CD14-positive monocyte (primary cell): ENCODE measurements at regions not wholly inside any gene's neighbourhood (a gene's known extent, or its start where the extent isn't known, plus 50 kb on each side); places are given as distances from the start of the nearest gene placed in this dataset.

Experiments
- DNase-seq, 3 donors: peaks; one replicate each; pipeline ENCODE4 v3.0.0-alpha.2; 2011 to 2022
- H2AFZ ChIP-seq: 2 replicates; pipeline ENCODE4 v1.6.0; 2012; ENCODE audit warnings: mild to moderate bottlenecking, low read depth, low read length, inconsistent platforms; ENCODE audit not compliant: insufficient read depth, poor library complexity, severe bottlenecking
- H3K27ac ChIP-seq, 2 donors: 1 replicate in 1 of 2; 2 replicates in 1 of 2; pipeline ENCODE4 v1.5.1; 2012 to 2013; ENCODE audit warnings: low read length in 2 of 2, control low read depth in 1 of 2, inconsistent platforms in 1 of 2, low read depth in 1 of 2, mild to moderate bottlenecking in 1 of 2
- H3K27me3 ChIP-seq, 2 donors: one replicate each; pipeline versions ENCODE4 v1.6.0 to v1.6.1; 2011 to 2013; ENCODE audit warnings: low read length in 2 of 2; ENCODE audit not compliant: control insufficient read depth in 2 of 2, insufficient read depth in 2 of 2
- H3K36me3 ChIP-seq, 2 donors: replicated peaks in 1 of 2; 1 replicate in 1 of 2; 2 replicates in 1 of 2; pipeline versions ENCODE4 v1.5.1 to v1.6.1; 2012 to 2013; ENCODE audit warnings: low read length in 2 of 2, control low read depth in 1 of 2, inconsistent platforms in 1 of 2, mild to moderate bottlenecking in 1 of 2; ENCODE audit not compliant: insufficient read depth in 2 of 2, control insufficient read depth in 1 of 2
- H3K4me1 ChIP-seq, 2 donors: 1 replicate in 1 of 2; 2 replicates in 1 of 2; pipeline versions ENCODE4 v1.5.1 to v1.6.1; 2012 to 2013; ENCODE audit warnings: low read length in 2 of 2, control low read depth in 1 of 2, inconsistent platforms in 1 of 2, mild to moderate bottlenecking in 1 of 2, moderate library complexity in 1 of 2; ENCODE audit not compliant: insufficient read depth in 2 of 2, control insufficient read depth in 1 of 2
- H3K4me2 ChIP-seq: replicated peaks from 2 replicates; pipeline ENCODE3; 2012; ENCODE audit warnings: low read length, moderate library complexity, mild to moderate bottlenecking; ENCODE audit not compliant: poor library complexity, severe bottlenecking; ENCODE audit errors: extremely low read depth
- H3K4me3 ChIP-seq, 3 experiments: fragments of 200-600 bp in 1 of 3; sonication (generic) in 1 of 3; replicated peaks in 1 of 3; 1 replicate in 2 of 3; 2 replicates in 1 of 3; pipeline ENCODE4 v1.5.1; 2011 to 2013; ENCODE audit warnings: low read length in 3 of 3, mild to moderate bottlenecking in 3 of 3, control low read depth in 2 of 3, low read depth in 2 of 3, inconsistent platforms in 1 of 3, moderate library complexity in 1 of 3
- H3K79me2 ChIP-seq: 2 replicates; pipeline ENCODE4 v1.6.0; 2012; ENCODE audit warnings: mild to moderate bottlenecking, control low read depth, inconsistent platforms, low read length, moderate library complexity; ENCODE audit not compliant: insufficient read depth
- H3K9ac ChIP-seq: 2 replicates; pipeline ENCODE4 v1.6.0; 2017; ENCODE audit warnings: low read length, mild to moderate bottlenecking; ENCODE audit not compliant: insufficient read depth, poor library complexity, severe bottlenecking
- H3K9me3 ChIP-seq, 2 donors: replicated peaks in 1 of 2; 1 replicate in 1 of 2; 2 replicates in 1 of 2; pipeline versions ENCODE4 v1.5.1 to v1.6.1; 2012 to 2013; ENCODE audit warnings: low read length in 2 of 2, control low read depth in 1 of 2; ENCODE audit not compliant: control insufficient read depth in 1 of 2, insufficient read depth in 1 of 2
- H4K20me1 ChIP-seq: 2 replicates; pipeline ENCODE4 v1.6.0; 2012; ENCODE audit warnings: mild to moderate bottlenecking, low read length, control low read depth, moderate library complexity; ENCODE audit not compliant: insufficient read depth
- H3K27ac Mint-ChIP-seq, 7 donors: one replicate each; pipeline ENCODE4 v1.8.0; 2020; ENCODE audit warnings: mild to moderate bottlenecking in 7 of 7, mixed read lengths in 7 of 7, moderate library complexity in 6 of 7, inconsistent platforms in 2 of 7
- H3K27me3 Mint-ChIP-seq, 3 donors: one replicate each; pipeline ENCODE4 v1.8.0; 2021 to 2022; ENCODE audit warnings: low read depth in 3 of 3, mild to moderate bottlenecking in 3 of 3, mixed read lengths in 3 of 3, moderate library complexity in 3 of 3, inconsistent platforms in 1 of 3
- H3K36me3 Mint-ChIP-seq, 2 donors: one replicate each; pipeline ENCODE4 v1.8.0; 2020; ENCODE audit warnings: mixed read lengths in 2 of 2, inconsistent platforms in 1 of 2, mild to moderate bottlenecking in 1 of 2
- H3K4me1 Mint-ChIP-seq: one replicate; pipeline ENCODE4 v1.8.0; 2020; ENCODE audit warnings: mild to moderate bottlenecking, mixed read lengths
- H3K4me3 Mint-ChIP-seq, 2 donors: one replicate each; pipeline ENCODE4 v1.8.0; 2020; ENCODE audit warnings: mild to moderate bottlenecking in 2 of 2, mixed read lengths in 2 of 2, moderate library complexity in 1 of 2
- H3K9me3 Mint-ChIP-seq, 7 donors: one replicate each; pipeline ENCODE4 v1.8.0; 2020 to 2022; ENCODE audit warnings: mixed read lengths in 7 of 7, mild to moderate bottlenecking in 6 of 7, moderate library complexity in 6 of 7, inconsistent platforms in 2 of 7
- WGBS: methylation state at CpG from one replicate; pipeline ENCODE4 v1.1.5; 2013; ENCODE audit warnings: missing lambda C conversion rate; ENCODE audit not compliant: insufficient coverage; 5-methylcytosine and 5-hydroxymethylcytosine counted together
- intact Hi-C, 2 donors: fragments of 100-400 bp; cut with micrococcal nuclease; formaldehyde crosslinking; loops; one replicate each; pipeline versions ENCODE4 v1.15.0 to v1.15.1; 2023
- TF ChIP-seq, protein P1 (sequence below): fragments of 200-600 bp; IDR thresholded peaks from one replicate; pipeline ENCODE4 v1.8.0; 2022; ENCODE audit warnings: antibody characterized with exemption, mild to moderate bottlenecking

DNA sequence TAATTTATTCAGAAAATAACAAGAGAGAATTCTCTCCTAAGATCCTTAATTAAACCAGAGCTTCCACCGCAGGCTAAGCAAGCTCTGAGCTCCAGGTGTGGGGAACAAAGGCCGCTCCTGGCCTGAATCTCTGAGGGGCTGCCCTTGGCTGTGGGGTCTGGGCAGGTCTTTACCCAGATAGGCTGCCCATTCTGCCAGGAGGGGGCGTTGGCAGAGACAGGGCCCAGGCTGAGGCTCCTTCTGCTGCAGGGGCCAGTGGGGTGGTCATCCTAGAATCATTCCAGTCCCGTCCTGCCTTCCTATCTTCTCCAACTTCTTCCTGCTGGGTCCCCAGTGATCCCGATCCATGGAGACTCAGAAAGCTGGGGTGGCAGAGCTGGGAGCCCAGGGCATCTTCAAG is 82.9 kb upstream of the POU3F1 start:
- Histone ChIP-seq H3K4me3 (no peak overlapping the region), H2AFZ (no peak overlapping the region), H3K4me2 (no peak overlapping the region), H3K9ac (no peak overlapping the region), H3K4me1 (no peaks in the 10 kb centered on the region), H3K79me2 (no peaks in the 10 kb centered on the region), H3K27ac (no peak overlapping the region), H3K9me3 (no peaks in the 10 kb centered on the region), H3K36me3 (no peaks in the 10 kb centered on the region), H3K27me3 (peaks cover 0 to 25% of the 10 kb centered on the region in 2 donors), H4K20me1 (no peaks in the 10 kb centered on the region)
- WGBS = 85% methylated on average over 4 of the region's 5 CpGs
- TF ChIP-seq, protein P1, sequence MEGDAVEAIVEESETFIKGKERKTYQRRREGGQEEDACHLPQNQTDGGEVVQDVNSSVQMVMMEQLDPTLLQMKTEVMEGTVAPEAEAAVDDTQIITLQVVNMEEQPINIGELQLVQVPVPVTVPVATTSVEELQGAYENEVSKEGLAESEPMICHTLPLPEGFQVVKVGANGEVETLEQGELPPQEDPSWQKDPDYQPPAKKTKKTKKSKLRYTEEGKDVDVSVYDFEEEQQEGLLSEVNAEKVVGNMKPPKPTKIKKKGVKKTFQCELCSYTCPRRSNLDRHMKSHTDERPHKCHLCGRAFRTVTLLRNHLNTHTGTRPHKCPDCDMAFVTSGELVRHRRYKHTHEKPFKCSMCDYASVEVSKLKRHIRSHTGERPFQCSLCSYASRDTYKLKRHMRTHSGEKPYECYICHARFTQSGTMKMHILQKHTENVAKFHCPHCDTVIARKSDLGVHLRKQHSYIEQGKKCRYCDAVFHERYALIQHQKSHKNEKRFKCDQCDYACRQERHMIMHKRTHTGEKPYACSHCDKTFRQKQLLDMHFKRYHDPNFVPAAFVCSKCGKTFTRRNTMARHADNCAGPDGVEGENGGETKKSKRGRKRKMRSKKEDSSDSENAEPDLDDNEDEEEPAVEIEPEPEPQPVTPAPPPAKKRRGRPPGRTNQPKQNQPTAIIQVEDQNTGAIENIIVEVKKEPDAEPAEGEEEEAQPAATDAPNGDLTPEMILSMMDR = no peak
- Mint-ChIP-seq H3K9me3 (peaks cover 0 to 8% (median 0%) of the 10 kb centered on the region in 7 donors), H3K4me3 (no peak overlapping the region), H3K4me1 (no peaks in the 10 kb centered on the region), H3K27me3 (peaks cover 26 to 34% (median 33%) of the 10 kb centered on the region in 3 donors), H3K36me3 (no peaks in the 10 kb centered on the region), H3K27ac (no peak overlapping the region)
- intact Hi-C loops = no loop called here
- DNase-seq = no peak

DNA sequence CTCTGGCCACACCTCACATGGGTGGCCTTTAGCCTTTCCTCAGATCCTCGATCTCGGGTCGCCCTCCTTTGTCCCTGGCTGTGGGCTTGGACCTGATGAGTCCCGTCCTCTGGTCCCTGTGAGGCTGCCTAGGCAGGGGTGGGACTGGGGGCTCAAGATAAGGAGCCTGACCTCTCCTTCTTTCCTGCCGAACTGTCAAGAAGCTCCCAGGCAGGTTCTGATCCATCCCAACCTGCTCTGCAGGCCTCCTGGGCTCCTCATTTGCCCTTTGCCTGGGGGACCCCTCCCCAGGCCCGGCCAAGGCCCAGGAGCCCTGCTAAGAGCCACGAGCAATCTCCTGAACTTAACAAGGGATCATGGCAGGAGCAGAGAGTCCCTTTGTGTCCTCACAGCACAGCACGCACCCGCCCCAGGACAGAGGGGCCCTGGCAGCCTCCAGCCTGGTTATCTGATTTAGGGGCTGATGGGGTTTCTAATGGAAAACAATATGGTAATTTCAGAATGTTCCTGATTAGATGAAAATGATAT is 82.4 kb upstream of the POU3F1 start:
- intact Hi-C loops = no loop called here

More for the DNA sequence above, 82.4 kb upstream of the POU3F1 start:
- Histone ChIP-seq H3K36me3 (no peaks in the 10 kb centered on the region), H4K20me1 (no peaks in the 10 kb centered on the region), H3K27ac (no peak overlapping the region), H3K79me2 (no peaks in the 10 kb centered on the region), H3K9me3 (no peaks in the 10 kb centered on the region), H3K27me3 (peaks cover 0 to 21% of the 10 kb centered on the region in 2 donors), H3K4me1 (no peaks in the 10 kb centered on the region), H2AFZ (no peak overlapping the region), H3K9ac (no peak overlapping the region), H3K4me2 (no peak overlapping the region), H3K4me3 (no peak overlapping the region)
- WGBS = 96% methylated on average over 7 of the region's 9 CpGs
- TF ChIP-seq, protein P1 = no peak
- Mint-ChIP-seq H3K27ac (no peak overlapping the region), H3K4me3 (no peak overlapping the region), H3K9me3 (peaks cover 0 to 5% (median 0%) of the 10 kb centered on the region in 7 donors), H3K4me1 (no peaks in the 10 kb centered on the region), H3K27me3 (peaks cover 23 to 29% (median 28%) of the 10 kb centered on the region in 3 donors), H3K36me3 (no peaks in the 10 kb centered on the region)
- DNase-seq = no peak
